Sigmoid colon (tissue), 4 donors: ENCODE measurements at regions not wholly inside any gene's neighbourhood (a gene's known extent, or its start where the extent isn't known, plus 50 kb on each side); places are given as distances from the start of the nearest gene placed in this dataset.

ENCODE experiments used
- EP300 ChIP-seq, 4 donors: sonication (generic); formaldehyde crosslinking; IDR thresholded peaks; one replicate each; pipeline ENCODE4 v1.6.1; 2017; ENCODE audit warnings: antibody characterized with exemption in 4 of 4
- POLR2A ChIP-seq, 2 donors: fragments of 450-650 bp; IDR thresholded peaks; one replicate each; pipeline ENCODE4 v1.6.1; 2016; ENCODE audit warnings: antibody characterized with exemption in 2 of 2, mild to moderate bottlenecking in 2 of 2, moderate library complexity in 2 of 2
- POLR2AphosphoS5 ChIP-seq, 4 donors: sonication (generic); formaldehyde crosslinking; IDR thresholded peaks; one replicate each; pipeline ENCODE4 v1.6.1; 2017; ENCODE audit warnings: antibody characterized with exemption in 4 of 4
- TF ChIP-seq, protein P1 (sequence below), 4 experiments: fragments of 450-650 bp in 3 of 4; fragments of 200-600 bp in 1 of 4; IDR thresholded peaks; one replicate each; pipeline ENCODE4 v1.5.1; 2016 to 2019; ENCODE audit warnings: antibody characterized with exemption in 4 of 4, mild to moderate bottlenecking in 3 of 4, moderate library complexity in 2 of 4

DNA sequence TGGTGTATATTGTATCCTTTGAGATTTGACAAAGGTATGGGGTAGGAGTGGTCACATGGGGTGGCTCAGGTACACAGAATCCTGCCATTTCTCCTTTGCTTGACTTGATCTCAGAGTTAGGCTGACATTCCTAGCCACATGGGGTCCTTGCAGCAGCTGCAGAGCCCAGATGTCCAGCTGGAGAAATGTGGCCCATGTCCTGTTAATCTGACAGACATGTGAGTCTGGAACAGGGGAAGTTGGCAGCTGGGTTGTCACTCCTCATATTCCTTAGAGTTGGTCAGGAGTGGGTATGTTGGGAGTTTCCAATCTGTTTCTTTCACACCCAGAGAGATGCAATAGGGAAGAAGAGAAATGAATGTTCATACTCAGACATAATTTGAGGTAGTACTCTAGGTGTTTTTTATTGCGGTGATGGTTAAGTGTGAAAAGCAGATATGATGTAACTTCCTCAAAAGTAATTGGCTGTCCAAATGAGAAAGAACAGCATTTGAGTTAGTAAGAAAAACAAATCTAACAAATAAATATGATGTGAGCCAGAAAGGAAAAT, 402.6 kb upstream of the MEIS1 start:
- TF ChIP-seq EP300 (IDR thresholded peaks at IDR 0.05), result no peak
- TF ChIP-seq, protein P1, sequence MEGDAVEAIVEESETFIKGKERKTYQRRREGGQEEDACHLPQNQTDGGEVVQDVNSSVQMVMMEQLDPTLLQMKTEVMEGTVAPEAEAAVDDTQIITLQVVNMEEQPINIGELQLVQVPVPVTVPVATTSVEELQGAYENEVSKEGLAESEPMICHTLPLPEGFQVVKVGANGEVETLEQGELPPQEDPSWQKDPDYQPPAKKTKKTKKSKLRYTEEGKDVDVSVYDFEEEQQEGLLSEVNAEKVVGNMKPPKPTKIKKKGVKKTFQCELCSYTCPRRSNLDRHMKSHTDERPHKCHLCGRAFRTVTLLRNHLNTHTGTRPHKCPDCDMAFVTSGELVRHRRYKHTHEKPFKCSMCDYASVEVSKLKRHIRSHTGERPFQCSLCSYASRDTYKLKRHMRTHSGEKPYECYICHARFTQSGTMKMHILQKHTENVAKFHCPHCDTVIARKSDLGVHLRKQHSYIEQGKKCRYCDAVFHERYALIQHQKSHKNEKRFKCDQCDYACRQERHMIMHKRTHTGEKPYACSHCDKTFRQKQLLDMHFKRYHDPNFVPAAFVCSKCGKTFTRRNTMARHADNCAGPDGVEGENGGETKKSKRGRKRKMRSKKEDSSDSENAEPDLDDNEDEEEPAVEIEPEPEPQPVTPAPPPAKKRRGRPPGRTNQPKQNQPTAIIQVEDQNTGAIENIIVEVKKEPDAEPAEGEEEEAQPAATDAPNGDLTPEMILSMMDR (IDR thresholded peaks at IDR 0.05), result no peak
- no peak for TF ChIP-seq POLR2AphosphoS5 (IDR thresholded peaks at IDR 0.05)
- TF ChIP-seq POLR2A (IDR thresholded peaks at IDR 0.05), result no peak
